GM06990 (cell line): ENCODE measurements at regions not wholly inside any gene's neighbourhood (a gene's known extent, or its start where the extent isn't known, plus 50 kb on each side); places are given as distances from the start of the nearest gene placed in this dataset.
"Not testable (repeated sequence)": the region's sequence is repeated elsewhere in the genome, so short reads cannot be mapped to it uniquely, and the experiment has no call there.

ENCODE experiments used
- DNase-seq: peaks from one replicate; pipeline ENCODE4 v3.0.0-alpha.2; 2011; ENCODE audit not compliant: insufficient read length; ENCODE audit errors: extremely low read depth
- H3K27me3 ChIP-seq: replicated peaks from 2 replicates; pipeline ENCODE4 v1.6.0; 2011; ENCODE audit warnings: low read length; ENCODE audit not compliant: control insufficient read depth, insufficient read depth
- H3K36me3 ChIP-seq: 2 replicates; pipeline ENCODE4 v1.5.1; 2011; ENCODE audit warnings: low read length; ENCODE audit not compliant: control insufficient read depth, insufficient read depth
- H3K4me3 ChIP-seq: replicated peaks from 2 replicates; pipeline ENCODE4 v1.5.1; 2011; ENCODE audit warnings: low read depth, mild to moderate bottlenecking, control low read depth, low read length
- TF ChIP-seq, protein P1 (sequence below): IDR thresholded peaks from 2 replicates; pipeline ENCODE4 v1.5.1; 2011; ENCODE audit warnings: low read length, control low read depth, mild to moderate bottlenecking, inconsistent platforms; ENCODE audit not compliant: insufficient read depth, poor library complexity, severe bottlenecking

GRCh38 chr13:87553142-87553541, 118.0 kb upstream of the SLITRK5 start:
- TF ChIP-seq, protein P1, sequence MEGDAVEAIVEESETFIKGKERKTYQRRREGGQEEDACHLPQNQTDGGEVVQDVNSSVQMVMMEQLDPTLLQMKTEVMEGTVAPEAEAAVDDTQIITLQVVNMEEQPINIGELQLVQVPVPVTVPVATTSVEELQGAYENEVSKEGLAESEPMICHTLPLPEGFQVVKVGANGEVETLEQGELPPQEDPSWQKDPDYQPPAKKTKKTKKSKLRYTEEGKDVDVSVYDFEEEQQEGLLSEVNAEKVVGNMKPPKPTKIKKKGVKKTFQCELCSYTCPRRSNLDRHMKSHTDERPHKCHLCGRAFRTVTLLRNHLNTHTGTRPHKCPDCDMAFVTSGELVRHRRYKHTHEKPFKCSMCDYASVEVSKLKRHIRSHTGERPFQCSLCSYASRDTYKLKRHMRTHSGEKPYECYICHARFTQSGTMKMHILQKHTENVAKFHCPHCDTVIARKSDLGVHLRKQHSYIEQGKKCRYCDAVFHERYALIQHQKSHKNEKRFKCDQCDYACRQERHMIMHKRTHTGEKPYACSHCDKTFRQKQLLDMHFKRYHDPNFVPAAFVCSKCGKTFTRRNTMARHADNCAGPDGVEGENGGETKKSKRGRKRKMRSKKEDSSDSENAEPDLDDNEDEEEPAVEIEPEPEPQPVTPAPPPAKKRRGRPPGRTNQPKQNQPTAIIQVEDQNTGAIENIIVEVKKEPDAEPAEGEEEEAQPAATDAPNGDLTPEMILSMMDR, result no peak
- Histone ChIP-seq H3K4me3 (no peak overlapping the region), H3K27me3 (no peaks in the 10 kb centered on the region), H3K36me3 (no peaks in the 10 kb centered on the region)
- DNase-seq, result no peak

DNA sequence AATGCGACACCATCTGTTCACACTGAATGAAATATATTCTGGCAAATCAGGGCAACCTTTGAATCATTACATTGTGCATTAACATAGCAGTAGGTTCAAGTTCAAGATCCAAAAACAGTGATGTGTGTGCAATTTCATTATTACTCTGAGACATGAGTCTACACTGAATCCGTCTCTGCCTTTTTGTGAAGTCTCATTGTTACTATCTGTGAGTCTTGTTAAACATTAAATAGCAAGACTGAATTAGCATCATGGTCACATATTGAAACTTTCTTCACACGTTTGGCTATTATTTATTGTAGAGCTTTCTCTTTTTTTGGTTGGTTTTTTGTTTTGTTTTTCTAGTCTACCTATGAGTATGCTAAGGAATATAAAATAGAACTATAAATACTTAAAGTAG, 117.1 kb upstream of the SLITRK5 start:
- TF ChIP-seq, protein P1, result no peak
- Histone ChIP-seq H3K27me3 (no peaks in the 10 kb centered on the region), H3K36me3 (no peaks in the 10 kb centered on the region), H3K4me3 (no peak overlapping the region)
- DNase-seq, result no peak

- Histone ChIP-seq H3K27me3 (no peaks in the 10 kb centered on the region), H3K4me3 (no peak overlapping the region), H3K36me3 (no peaks in the 10 kb centered on the region)
- TF ChIP-seq, protein P1, result no peak
- DNase-seq, result no peak
Measured at GRCh38 chr13:87557788-87558187, 113.4 kb upstream of the SLITRK5 start.

DNA sequence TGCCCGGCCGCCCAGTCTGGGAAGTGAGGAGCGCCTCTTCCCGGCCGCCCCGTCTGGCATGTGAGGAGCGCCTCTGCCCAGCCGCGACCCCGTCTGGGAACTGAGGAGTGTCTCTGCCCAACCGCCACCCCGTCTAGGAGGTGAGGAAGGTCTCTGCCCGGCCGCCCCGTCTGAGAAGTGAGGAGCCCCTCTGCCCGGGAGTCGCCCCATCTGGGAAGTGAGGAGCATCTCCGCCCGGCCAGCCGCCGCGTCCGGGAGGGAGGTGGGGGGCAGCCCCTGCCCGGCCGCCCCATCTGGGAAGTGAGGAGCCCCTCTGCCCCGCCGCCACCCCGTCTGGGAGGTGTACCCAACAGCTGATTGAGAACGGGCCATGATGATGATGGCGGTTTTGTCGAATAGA, 109.6 kb upstream of the SLITRK5 start:
- not testable (repeated sequence) for DNase-seq, H3K4me3 ChIP-seq, H3K36me3 ChIP-seq, H3K27me3 ChIP-seq

GRCh38 chr13:87570669-87571068, 100.5 kb upstream of the SLITRK5 start:
- TF ChIP-seq, protein P1, result no peak
- no peaks in the 10 kb centered on the region for H3K27me3 ChIP-seq
- DNase-seq, result no peak
- no peak overlapping the region for H3K4me3 ChIP-seq
- no peaks in the 10 kb centered on the region for H3K36me3 ChIP-seq

GRCh38 chr13:87582399-87582798, 88.8 kb upstream of the SLITRK5 start:
- H3K4me3 ChIP-seq, result no peak overlapping the region
- no peaks in the 10 kb centered on the region for H3K27me3 ChIP-seq
- no peaks in the 10 kb centered on the region for H3K36me3 ChIP-seq
- DNase-seq, result no peak
- TF ChIP-seq, protein P1, result no peak
